HFF-Myc (cell line): ENCODE measurements at regions not wholly inside any gene's neighbourhood (a gene's known extent, or its start where the extent isn't known, plus 50 kb on each side); places are given as distances from the start of the nearest gene placed in this dataset.

ENCODE experiments used
- DNase-seq: peaks from one replicate; pipeline ENCODE4 v3.0.0-alpha.2; 2011; ENCODE audit warnings: low read depth; ENCODE audit errors: extremely low read depth
- H3K4me3 ChIP-seq: replicated peaks from 2 replicates; pipeline ENCODE4 v1.5.1; 2011; ENCODE audit warnings: low read depth, mild to moderate bottlenecking, control low read depth, low read length
- TF ChIP-seq, protein P1 (sequence below): IDR thresholded peaks from 2 replicates; pipeline ENCODE4 v1.5.1; 2012; ENCODE audit warnings: mild to moderate bottlenecking, low read depth, low read length, control low read depth; ENCODE audit errors: missing control alignments

- no peak overlapping the region for H3K4me3 ChIP-seq
- DNase-seq, result no peak
- TF ChIP-seq, protein P1, sequence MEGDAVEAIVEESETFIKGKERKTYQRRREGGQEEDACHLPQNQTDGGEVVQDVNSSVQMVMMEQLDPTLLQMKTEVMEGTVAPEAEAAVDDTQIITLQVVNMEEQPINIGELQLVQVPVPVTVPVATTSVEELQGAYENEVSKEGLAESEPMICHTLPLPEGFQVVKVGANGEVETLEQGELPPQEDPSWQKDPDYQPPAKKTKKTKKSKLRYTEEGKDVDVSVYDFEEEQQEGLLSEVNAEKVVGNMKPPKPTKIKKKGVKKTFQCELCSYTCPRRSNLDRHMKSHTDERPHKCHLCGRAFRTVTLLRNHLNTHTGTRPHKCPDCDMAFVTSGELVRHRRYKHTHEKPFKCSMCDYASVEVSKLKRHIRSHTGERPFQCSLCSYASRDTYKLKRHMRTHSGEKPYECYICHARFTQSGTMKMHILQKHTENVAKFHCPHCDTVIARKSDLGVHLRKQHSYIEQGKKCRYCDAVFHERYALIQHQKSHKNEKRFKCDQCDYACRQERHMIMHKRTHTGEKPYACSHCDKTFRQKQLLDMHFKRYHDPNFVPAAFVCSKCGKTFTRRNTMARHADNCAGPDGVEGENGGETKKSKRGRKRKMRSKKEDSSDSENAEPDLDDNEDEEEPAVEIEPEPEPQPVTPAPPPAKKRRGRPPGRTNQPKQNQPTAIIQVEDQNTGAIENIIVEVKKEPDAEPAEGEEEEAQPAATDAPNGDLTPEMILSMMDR, result no peak
These were observed 129.4 kb upstream of the RAB12 start for GRCh38 chr18:8479789-8480188.

GRCh38 chr18:8480506-8481328 lies 128.5 kb upstream of the RAB12 start:
- TF ChIP-seq, protein P1, result peak; percentile 55
- no peak overlapping the region for H3K4me3 ChIP-seq
- DNase-seq, result peak; percentile 19

GRCh38 chr18:8484951-8485350 lies 124.3 kb upstream of the RAB12 start:
- TF ChIP-seq, protein P1, result no peak
- no peak overlapping the region for H3K4me3 ChIP-seq
- no peak for DNase-seq

DNA sequence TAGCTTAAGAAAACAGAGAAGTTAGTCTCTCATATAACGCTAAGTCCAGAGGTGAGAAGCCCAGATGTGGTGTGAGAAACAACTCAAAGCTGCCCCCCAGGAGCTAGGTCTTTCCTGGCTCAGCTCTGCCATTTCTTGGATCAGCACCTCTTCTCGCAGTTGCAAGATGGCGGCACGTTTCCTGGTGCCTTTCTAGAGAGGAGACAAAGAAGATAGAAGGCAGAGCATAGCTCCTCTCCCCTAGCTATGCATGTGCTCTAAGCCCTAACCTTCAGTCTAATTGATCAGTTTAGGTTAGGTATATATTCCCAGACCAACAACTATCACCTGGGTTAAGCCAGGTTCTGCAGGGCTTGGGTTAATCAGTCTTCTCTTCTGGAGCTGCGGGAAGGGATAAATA lies 119.5 kb upstream of the RAB12 start:
- TF ChIP-seq, protein P1, result no peak

GRCh38 chr18:8491516-8491915 lies 117.7 kb upstream of the RAB12 start:
- no peak overlapping the region for H3K4me3 ChIP-seq
- DNase-seq, result no peak
- TF ChIP-seq, protein P1, result no peak

More for the DNA sequence above, 119.5 kb upstream of the RAB12 start:
- H3K4me3 ChIP-seq, result no peak overlapping the region
- DNase-seq, result no peak

- TF ChIP-seq, protein P1, result no peak
- H3K4me3 ChIP-seq, result no peak overlapping the region
- DNase-seq, result no peak
These were observed 116.1 kb upstream of the RAB12 start for GRCh38 chr18:8493141-8493540.
